NOMO-1 (cell line): ENCODE measurements at regions not wholly inside any gene's neighbourhood (a gene's known extent, or its start where the extent isn't known, plus 50 kb on each side); places are given as distances from the start of the nearest gene placed in this dataset.
"Not testable (repeated sequence)": the region's sequence is repeated elsewhere in the genome, so short reads cannot be mapped to it uniquely, and the experiment has no call there.

Experiments used
- DNase-seq, 2 experiments: peaks; one replicate each; lab custom pipeline; 2025; ENCODE audit not compliant: unreplicated experiment in 2 of 2; lab: John Stamatoyannopoulos, UW

DNA sequence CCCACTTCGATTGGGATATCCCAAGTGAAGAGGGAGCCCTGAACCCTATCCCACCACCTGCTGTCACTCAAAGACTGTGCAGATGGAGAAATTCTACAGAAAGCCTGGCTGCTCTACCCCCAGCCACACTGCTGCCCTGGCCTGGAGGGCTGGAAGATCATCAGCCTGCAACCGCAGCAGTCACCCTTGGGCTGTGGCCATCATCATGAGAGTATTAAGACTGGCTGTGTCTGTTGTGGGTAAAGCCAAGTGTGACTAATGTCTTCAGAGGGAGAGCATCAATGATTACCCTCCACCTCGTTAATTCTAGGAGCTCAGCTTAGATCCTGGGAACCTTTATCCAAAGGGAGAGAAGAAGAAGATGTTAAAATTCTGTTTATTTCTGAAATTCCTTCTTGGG, 221.5 kb downstream of the TFCP2L1 start:
- DNase-seq, result no peak

DNA sequence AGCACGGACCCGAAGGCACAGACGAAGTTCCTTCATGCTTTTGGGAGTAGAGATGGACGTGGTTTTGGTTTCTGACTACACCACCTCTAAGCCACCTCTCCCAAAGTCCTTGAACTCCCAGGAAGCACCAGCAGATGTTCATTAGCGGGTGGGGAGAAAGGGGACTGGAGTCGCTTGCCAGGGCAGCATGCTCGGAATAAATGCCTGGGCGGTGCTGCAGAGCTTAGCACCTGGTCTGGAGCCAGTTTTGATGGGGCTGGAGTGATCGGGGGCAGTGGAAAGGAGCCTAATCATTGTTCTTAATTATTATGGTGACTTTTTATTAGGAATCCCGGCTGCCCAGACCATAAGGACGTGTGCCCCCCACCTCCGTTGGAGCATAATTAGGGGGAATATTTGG, 220.8 kb downstream of the TFCP2L1 start:
- DNase-seq, result no peak

DNA sequence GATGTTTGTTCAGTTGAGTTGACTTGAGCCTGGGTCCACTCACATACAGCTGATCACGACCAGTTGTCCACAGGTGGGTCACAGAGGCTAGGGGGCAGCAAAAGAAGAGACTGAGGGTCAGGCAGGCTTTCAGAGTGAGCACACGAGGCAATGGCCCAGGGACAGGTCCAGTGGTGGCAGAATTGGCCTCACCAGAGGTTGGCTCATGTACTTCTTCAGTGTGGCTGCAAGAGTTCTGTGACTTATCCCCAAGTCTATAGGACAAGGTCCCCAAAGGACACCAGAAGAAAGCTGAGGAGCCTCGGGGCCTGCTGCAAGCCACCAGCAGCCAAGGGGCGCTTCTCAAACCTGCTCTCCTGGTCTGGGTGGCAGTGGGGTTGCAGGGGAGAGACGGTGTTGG, 219.8 kb downstream of the TFCP2L1 start:
- no peak for DNase-seq

DNA sequence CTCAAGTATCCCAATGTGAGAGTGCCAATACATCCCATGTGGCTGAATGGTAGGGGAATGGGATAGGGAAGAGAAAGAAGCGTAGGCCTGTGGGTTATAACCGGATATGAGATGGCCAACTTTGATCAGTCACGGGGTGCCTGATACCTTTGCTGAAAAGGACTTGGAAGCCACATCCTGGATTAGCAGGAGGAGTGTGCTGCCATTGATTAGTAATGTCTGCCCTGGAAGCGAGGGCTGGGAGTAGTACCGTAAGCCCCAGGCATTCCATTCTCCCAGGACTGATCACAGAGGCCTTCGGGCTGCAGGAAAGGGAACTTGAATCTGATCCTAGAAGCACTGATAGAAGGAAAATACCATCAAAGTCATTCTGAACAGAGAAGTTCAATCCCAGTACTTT, 218.5 kb downstream of the TFCP2L1 start:
- DNase-seq, result no peak

DNA sequence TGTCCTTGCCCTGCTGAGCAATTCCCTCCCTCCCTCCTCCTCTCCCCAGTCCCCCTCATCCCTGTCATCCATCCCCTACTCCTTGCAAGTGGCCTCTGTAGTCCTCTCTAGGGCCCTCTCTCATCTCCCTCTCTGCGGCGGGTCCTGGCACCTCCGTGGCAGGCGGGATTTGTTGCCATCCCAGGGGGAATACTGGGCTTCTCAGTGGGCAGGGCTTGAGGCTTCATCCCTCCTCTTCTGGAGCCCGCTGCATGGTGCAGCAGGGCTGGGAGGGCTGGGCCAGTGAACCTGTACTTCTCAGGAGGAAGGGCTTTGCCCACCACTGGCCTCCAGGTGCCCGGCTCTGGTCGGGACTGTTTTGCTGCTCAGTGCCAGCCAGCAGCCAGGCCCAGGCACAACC, 216.2 kb downstream of the TFCP2L1 start:
- no peak for DNase-seq

DNA sequence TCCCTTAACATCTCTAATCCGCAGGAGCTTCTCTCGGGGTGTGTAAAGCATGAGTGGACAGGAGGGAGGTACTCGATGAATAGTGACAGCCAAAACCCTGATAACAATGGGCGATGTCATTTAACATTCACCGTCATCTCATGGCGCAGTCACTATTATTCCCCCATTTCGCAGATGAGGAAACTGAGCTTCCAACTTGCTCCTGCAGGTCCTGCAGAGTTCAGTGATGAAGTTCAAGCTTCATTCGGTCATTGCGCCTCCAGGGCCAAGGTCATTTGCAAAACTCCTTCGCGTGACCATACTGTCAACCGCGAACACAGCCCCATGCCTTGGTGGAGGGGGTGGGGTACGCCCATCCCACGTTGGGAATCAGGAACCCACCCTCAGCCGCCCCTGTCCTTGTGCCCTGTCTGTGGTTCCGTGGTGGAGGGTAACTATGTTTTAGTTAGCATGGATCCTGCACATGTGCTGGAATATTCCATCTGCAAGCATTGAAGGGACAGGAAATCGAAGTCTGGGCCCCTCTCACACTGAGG, 215.5 kb downstream of the TFCP2L1 start:
- no peak for DNase-seq

DNA sequence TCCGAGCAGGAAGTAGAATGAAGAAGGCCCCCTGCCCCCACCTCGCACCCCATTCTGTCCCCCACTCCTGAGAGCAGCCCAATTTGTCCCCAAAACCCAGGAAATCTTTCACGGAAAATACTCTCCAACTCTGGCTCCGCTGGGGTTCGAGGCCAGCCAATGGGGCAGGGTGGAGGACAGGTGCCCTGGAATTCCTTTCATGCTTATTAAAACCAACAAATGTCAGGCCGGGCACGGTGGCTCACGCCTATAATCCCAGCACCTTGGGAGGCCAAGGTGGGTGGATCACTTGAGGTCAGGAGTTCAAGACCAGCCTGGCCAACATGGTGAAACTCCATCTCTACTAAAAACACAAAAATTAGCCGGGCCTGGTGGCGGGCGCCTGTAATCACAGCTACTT, 214.9 kb downstream of the TFCP2L1 start:
- DNase-seq, result not testable (repeated sequence)

DNA sequence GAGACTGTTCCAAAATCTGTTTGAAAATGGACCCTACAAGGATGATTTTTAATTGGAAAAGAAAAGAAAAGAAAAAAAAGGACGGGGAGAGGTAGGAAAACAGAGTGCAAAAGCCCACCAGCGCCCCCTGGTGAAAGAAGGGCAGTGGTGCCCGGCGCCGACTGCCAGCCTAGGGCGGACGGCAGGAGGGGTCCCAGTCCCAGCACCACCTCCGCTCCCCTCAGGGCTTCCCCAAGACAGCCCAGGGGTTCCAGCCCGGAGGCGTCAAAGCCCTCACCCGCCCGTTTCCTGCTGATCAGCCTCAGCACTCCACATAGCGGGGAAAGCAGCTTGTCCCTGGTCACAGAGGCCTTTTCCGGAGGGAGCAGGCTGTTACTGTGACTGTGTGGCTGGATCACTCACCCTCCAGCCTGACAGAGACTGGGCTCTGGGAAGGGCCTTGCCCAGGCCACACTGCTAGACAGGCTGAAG, 213.9 kb downstream of the TFCP2L1 start:
- peak; percentile 29 to 34 for DNase-seq

DNA sequence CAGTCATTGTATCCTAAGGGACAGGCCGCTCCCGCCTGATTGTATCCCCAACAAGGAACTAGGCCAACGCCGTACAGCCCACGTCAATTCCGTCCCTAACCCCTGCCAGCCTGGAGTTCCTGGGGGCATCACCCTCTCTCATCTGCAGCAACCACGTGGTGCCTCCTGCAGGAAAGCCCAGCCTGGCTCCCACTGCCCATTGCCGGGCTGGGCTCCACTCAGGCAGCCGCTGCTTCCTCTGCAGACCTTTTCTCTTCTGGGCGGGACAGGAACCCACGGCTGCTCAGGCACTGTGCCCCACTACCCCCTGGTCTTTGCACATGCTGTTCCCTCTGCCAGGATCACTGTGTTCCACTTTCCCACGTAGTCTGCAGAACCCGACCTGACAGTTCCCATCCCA, 212.2 kb downstream of the TFCP2L1 start:
- DNase-seq, result no peak

DNA sequence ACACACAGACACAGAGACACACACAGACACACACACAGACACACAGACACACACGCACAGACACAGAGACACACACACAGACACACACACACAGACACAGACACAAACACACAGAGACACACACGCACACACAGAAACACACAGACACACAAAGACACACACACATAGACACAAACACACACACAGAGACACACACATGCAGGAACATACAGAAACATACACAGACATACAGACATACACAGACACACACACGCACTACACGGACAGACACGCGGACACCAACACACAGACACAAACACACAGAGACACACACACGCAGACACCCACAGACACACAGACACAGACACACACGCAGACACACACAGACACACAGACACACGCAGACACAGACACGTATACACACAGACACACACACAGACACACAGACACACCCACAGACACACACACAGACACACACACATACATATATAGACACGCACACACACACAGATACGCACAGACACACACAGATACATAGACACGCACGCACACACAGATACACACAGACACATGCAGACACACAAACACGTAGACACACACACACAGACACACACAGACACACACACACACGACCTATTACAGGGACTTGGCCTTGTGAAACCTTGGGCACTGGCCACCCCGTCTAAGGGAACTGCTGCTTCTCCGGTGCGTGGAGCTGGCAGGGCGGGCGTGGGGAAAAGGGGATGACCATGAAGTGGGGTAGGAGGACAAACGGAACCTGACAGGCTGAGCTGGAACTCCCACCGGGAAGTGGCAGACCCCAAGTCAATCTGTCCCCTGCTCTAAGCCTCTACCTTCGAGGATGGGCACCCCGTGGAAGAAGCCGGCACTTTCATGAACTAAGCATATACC, 211.4 kb downstream of the TFCP2L1 start:
- DNase-seq, result no peak

DNA sequence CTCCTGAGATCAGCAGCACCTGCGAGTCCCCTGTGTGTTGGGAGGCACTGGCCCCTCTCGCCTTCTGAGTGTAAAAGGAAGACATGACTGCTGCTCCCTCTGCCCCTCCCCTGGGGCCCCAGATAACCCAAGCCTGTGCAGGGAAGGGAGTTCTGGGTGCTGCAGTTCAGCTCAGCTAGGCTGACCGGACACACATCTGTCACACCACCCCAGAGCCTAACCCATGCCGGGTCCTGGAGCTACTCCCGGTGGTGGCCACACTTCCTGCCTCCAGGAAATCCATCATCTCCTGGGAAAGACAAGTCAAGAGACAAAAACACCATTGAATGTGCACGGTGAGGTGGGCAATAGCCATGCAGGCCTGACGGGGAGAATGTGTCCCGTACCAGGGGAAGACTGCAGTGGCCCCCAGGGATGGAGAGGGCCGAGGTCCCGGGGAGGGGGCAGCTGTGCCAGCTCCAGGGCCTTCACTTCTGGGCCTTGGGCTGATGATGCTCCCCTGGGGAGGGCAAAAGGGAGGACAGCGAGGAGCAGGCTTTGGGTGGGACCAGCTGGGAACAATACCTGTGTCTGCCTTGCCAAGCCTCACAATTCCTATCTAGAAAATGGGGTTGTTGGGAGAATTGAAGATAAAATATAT, 210.6 kb downstream of the TFCP2L1 start:
- DNase-seq, result no peak

DNA sequence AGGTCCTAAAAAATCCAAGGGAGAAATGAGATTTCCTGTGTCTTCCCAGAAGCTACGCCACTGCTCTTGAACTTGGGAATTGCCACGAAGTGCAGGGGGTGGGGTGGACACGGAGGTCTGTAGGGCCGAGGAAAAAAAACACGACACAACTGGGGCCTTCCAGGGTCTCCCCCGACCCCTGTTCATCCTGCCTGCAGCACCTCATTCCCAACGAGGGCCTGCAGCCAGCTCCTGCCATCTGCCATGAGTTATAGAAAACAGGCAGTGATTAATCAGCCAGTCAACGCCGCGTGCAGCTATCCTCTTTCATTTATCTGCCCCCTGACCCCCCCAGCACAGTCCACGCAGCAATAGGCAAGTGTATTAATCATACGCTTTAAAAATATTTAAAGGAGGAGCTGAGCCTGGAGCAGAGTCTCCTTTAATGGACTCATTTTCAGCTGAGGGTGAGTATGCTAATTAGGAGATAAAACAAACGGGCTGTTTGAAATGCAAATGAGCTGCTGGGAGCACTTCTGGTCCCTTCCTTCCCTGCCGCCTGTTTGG, 209.9 kb downstream of the TFCP2L1 start:
- DNase-seq, result peak; percentile 10 to 15

DNA sequence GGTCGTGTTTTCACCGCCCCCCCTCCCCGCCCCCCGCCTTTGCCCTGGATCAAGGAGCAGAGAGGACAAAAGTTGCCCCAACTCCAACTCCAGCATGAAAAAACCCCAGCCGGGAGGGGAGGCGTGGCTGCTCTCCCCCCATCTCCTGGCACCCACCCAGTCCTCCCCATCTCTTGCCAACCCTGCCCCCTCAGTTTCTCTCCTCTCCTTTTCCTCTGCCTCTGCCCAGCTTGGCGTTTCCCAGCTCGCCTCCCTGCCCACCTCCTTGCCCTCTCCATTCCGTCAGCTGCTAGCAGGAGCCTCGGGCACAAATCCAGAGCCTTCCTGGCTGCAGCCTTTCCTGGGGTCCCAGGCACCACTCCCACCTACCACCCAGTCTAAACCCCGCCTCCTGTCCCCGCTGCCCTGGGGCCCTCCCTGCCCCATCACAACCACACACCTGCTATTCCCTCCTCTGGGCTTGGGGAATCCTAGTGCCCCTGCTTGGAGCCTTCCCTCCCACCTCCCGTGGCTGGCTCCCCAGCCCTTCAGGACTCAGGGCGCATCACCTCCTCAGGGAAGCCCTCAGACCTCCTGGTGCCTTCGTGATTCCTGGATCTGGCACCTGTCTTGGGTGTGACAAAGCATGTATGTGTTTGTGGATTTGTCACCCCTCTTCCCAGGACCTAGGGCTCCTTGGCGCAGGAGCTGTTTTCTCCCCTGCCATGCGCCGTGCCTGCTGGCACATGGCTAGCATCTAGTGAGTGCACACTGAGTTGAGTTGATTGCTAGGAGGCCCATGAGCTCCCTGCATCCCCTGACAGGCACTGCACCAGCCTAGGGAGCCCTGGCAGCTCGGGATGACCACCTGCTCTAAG, 209.1 kb downstream of the TFCP2L1 start:
- DNase-seq, result no peak

DNA sequence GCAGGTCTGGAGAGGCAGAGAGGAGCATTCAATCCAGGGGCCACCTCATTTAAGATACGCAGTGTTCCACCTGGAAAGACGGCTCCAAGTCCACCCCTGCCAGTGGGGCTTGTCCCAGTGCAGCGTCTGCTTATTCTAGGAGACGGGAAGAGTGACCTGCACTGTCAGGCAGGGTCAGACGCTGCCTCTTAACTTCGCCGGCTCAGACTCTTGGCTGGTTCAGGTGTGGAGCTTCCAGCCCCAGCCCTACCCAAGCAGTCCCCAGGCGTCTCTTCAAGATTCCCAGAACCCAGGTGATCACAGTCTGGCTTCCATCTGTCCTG, 208.5 kb downstream of the TFCP2L1 start:
- DNase-seq, result no peak

DNA sequence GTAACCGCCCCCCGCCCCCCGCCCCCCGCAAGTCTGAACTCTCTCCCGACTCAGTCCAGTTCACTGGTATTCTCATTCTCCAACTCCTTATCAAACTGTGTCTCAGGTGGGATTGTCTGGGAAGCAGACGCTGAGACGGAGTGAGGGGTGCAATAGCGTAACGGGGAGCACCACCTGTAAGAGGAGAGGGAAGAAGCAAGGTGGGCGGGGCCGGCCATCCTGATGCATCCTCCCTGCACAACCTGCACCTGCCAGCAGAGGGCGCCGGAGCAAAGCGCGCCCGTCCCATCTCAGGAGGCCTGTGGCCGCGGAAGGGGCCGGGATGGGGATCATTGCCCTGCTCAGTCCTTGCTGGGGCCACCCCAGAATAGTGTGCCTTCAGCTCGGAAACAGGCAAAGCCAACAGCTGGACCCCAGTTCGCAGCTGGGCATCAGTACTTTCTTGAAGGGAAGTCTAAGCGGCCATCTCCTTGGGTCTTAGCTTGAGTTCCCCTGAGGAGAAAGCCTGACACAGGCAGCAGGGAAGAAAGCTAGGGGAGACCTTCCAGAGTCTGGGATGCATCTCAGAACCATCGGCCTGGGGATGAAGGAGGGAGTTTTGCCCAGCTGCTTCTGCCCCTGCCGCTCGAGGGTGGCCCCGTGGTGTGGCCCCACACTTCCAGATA, 208.0 kb downstream of the TFCP2L1 start:
- peak; percentile 45 to 50 for DNase-seq

DNA sequence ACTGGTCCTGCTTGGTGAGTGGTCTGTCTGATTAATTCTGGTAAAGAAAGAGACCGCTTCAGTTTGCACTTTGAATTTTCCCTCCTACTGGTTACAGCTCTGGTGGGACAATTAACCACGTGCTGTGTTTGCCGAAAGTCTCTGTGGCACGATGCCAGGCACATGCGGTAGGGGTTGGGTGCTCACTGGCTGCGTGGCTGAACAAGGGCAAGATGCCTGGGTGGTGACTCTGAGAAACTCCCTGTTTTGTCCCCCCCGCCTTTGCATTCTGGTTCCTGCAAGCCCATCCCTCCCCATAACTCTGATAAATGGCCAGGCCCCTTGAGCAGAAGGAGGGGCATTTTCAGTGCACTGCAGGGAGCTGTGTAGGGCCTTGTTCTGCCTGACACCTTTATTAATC, 206.1 kb downstream of the TFCP2L1 start:
- DNase-seq, result no peak

DNA sequence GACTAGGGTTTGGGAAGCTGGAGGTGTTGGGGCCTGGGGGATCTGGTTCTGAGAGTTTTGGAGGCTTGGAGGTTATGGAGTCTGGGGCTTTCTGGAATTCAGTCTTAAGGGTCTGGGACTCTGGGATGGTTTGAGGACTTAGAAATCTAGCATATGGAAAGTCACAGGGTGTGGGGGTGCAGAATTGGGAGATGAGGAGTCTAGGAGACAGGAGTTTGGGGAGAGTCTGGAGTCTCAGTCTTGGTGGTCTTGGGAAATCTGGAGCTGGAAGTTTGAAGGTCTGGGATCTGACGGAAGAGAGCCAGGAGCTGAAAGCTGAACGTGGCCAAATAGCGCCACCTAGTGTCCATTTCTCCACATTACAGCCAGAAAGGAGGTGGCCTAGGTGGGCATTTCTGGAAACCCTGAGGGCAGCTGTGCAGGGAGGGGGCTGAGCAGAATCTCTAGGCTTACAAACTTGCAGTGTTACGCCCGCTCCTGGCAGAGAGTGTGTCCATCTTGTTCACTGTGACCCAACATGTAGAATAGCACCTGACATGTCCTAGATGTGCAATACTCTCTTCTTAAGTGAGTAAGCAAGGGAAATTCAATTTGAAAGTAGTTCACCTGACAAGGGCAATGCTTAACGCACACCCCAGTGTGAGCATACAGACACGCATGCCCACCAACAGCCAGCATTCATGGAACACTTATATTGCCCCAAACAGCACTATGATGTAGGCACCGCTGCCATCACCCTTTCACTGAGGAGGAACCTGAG, 204.8 kb downstream of the TFCP2L1 start:
- peak in 1 of 2 experiments; percentile 4 for DNase-seq

DNA sequence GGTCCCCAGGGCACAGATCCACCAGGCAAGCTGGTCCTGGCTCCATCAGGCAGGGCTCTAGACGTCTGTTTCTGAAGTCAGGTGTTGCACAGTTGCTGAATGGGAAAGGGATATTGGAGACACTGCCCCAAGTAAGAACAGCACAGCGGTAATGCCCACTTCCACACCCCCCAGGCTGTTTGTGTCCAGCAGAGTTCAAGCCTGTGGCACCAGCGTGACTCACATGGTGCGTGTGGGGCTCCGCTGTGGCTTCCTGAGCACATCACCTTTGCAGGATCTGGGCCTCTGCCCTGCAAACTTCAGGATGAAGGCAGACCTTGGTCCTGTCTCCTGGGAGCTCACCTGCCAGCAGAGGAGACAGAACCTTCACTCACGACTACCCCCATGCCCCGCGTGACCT, 203.3 kb downstream of the TFCP2L1 start:
- no peak for DNase-seq

DNA sequence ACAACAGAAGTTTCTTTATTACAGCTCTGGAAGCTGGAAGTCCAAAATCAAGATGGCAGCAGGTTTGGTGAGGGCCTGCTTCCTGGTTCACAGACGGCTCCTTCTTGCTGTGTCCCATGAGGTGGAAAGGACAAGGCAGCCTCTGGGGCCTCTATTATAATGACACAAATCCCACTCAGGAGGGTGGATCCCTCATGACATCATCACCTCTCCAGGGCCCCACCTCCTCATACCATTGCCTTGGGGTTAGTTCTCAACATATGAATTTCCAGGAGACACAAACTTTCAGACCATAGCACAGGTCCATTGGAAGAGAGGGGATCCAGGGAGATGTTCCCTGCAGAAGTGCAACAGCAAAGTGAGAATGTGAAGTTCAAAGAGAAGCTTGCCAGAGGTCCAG, 202.8 kb downstream of the TFCP2L1 start:
- DNase-seq, result no peak
